ENCODE measurements at regions not wholly inside any gene's neighbourhood (a gene's known extent, or its start where the extent isn't known, plus 50 kb on each side); places are given as distances from the start of the nearest gene placed in this dataset.

DNA sequence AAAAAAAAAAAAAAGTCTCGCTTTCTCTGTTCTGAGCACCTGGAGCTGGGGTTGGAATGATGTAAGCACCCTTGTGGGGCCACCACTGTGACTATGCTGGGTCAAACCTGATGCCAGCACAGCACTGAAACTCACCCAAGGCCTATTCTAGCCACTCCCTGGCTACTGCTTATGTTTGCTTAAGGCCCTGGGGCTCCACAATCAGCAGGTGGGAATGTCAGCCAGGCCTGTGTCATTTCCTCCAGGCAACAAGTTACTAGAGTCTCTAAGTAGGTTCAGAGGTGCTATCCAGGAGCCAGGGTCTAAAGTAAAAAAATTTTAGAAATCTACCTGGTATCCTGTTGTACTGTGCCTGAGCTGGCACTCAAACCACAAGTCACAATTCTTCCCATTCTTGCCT lies 1306.8 kb downstream of the STIM2 start:
- no peaks in the 10 kb centered on the region for H3K36me3 ChIP-seq (ENCODE audit: control insufficient read depth, insufficient read depth, low read length)
- H3K4me3 ChIP-seq (ENCODE audit: low read depth in 2 of 2, low read length in 2 of 2), result no peak overlapping the region
- no TSS peak for BruUV-seq (replicated peaks)
- H3K4me1 ChIP-seq (ENCODE audit: control insufficient read depth, insufficient read depth, low read length), result no peaks in the 10 kb centered on the region
- POLR2A ChIA-PET, result no interaction called here
- H3K9me3 ChIP-seq (ENCODE audit: control insufficient read depth, insufficient read depth, low read depth, low read length), result no peaks in the 10 kb centered on the region
- no peaks in the 10 kb centered on the region for H3K27me3 ChIP-seq (ENCODE audit: control insufficient read depth, insufficient read depth, low read length)
- DNase-seq (ENCODE audit: low read depth, low spot score) (no peak), ATAC-seq (no peak)
- H3K27ac ChIP-seq (ENCODE audit: low read length), result no peak overlapping the region
- TF ChIP-seq TCF7L2 (IDR thresholded peaks at IDR 0.05; ENCODE audit: low read depth, low read length) (no peak), POLR2AphosphoS5 (IDR thresholded peaks at IDR 0.05; ENCODE audit: low read depth, low read length) (no peak), SIN3A (IDR thresholded peaks at IDR 0.05; ENCODE audit: borderline replicate concordance, insufficient read depth, low read depth, low read length) (no peak)
- TF ChIP-seq, protein P1, sequence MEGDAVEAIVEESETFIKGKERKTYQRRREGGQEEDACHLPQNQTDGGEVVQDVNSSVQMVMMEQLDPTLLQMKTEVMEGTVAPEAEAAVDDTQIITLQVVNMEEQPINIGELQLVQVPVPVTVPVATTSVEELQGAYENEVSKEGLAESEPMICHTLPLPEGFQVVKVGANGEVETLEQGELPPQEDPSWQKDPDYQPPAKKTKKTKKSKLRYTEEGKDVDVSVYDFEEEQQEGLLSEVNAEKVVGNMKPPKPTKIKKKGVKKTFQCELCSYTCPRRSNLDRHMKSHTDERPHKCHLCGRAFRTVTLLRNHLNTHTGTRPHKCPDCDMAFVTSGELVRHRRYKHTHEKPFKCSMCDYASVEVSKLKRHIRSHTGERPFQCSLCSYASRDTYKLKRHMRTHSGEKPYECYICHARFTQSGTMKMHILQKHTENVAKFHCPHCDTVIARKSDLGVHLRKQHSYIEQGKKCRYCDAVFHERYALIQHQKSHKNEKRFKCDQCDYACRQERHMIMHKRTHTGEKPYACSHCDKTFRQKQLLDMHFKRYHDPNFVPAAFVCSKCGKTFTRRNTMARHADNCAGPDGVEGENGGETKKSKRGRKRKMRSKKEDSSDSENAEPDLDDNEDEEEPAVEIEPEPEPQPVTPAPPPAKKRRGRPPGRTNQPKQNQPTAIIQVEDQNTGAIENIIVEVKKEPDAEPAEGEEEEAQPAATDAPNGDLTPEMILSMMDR (IDR thresholded peaks at IDR 0.05), result no peak
- TF ChIP-seq, protein P2, sequence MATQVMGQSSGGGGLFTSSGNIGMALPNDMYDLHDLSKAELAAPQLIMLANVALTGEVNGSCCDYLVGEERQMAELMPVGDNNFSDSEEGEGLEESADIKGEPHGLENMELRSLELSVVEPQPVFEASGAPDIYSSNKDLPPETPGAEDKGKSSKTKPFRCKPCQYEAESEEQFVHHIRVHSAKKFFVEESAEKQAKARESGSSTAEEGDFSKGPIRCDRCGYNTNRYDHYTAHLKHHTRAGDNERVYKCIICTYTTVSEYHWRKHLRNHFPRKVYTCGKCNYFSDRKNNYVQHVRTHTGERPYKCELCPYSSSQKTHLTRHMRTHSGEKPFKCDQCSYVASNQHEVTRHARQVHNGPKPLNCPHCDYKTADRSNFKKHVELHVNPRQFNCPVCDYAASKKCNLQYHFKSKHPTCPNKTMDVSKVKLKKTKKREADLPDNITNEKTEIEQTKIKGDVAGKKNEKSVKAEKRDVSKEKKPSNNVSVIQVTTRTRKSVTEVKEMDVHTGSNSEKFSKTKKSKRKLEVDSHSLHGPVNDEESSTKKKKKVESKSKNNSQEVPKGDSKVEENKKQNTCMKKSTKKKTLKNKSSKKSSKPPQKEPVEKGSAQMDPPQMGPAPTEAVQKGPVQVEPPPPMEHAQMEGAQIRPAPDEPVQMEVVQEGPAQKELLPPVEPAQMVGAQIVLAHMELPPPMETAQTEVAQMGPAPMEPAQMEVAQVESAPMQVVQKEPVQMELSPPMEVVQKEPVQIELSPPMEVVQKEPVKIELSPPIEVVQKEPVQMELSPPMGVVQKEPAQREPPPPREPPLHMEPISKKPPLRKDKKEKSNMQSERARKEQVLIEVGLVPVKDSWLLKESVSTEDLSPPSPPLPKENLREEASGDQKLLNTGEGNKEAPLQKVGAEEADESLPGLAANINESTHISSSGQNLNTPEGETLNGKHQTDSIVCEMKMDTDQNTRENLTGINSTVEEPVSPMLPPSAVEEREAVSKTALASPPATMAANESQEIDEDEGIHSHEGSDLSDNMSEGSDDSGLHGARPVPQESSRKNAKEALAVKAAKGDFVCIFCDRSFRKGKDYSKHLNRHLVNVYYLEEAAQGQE (IDR thresholded peaks at IDR 0.05; ENCODE audit: insufficient read depth in 1 of 2, low read depth in 2 of 2, low read length in 1 of 2), result no peak
- in situ Hi-C loops (cut with HindIII; ENCODE audit: low pct_unique_long_range_greater_than_20kb, low sequenced_read_pairs) (no loop called here), intact Hi-C loops (cut with micrococcal nuclease; ENCODE audit: unreplicated experiment) (no loop called here)
- CTCF ChIA-PET, result no interaction called here

DNA sequence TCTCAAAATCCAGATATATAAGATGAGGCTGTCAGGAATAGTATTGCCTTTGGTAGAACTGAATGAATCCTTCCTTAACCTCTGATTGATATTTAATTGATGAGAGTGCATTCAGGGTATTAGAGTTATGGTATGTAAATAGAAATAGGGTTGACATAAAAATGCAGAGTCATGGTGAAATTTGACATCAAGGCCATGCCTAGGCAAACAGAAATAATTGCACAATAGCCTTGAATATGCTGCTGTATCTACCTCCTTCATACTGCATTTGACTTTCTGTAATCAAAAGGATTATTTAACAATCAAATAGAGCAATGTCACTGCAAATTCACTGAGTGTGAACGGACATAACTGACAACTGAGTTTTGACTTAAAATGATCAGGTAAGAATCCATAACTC lies 1316.3 kb downstream of the STIM2 start:
- no peaks in the 10 kb centered on the region for H3K9me3 ChIP-seq (ENCODE audit: control insufficient read depth, insufficient read depth, low read depth, low read length)
- BruUV-seq (replicated peaks), result no TSS peak

DNA sequence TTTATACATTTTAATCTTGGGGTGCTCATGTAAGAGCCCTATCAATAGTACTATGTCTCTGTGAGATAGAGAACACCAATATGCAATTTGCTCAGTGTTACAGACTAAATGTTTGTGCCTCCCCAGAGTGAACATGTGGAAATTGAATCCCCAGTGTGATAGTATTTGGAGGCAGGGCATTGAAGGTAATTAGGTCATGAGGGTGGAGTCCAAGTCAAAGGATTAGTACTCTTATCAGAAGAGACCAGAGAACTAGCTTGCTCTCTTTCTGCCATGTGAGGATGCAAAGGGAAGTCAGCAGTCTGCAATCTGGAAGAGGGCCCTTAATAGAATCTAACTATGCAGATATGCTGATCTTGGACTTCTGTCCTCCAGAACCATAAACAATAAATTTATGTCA lies 1317.0 kb downstream of the STIM2 start:
- in situ Hi-C loops (cut with HindIII; ENCODE audit: low pct_unique_long_range_greater_than_20kb, low sequenced_read_pairs) (no loop called here), intact Hi-C loops (cut with micrococcal nuclease; ENCODE audit: unreplicated experiment) (no loop called here)
- H3K27ac ChIP-seq (ENCODE audit: low read length), result no peak overlapping the region
- H3K4me1 ChIP-seq (ENCODE audit: control insufficient read depth, insufficient read depth, low read length), result no peaks in the 10 kb centered on the region
- TF ChIP-seq, protein P1 (IDR thresholded peaks at IDR 0.05), result no peak
- TF ChIP-seq SIN3A (IDR thresholded peaks at IDR 0.05; ENCODE audit: borderline replicate concordance, insufficient read depth, low read depth, low read length) (no peak), POLR2AphosphoS5 (IDR thresholded peaks at IDR 0.05; ENCODE audit: low read depth, low read length) (no peak), TCF7L2 (IDR thresholded peaks at IDR 0.05; ENCODE audit: low read depth, low read length) (no peak)
- TF ChIP-seq, protein P2 (IDR thresholded peaks at IDR 0.05; ENCODE audit: insufficient read depth in 1 of 2, low read depth in 2 of 2, low read length in 1 of 2), result no peak
- no peaks in the 10 kb centered on the region for H3K36me3 ChIP-seq (ENCODE audit: control insufficient read depth, insufficient read depth, low read length)
- no peaks in the 10 kb centered on the region for H3K9me3 ChIP-seq (ENCODE audit: control insufficient read depth, insufficient read depth, low read depth, low read length)
- no peak for ATAC-seq
- CTCF ChIA-PET, result no interaction called here
- no peaks in the 10 kb centered on the region for H3K27me3 ChIP-seq (ENCODE audit: control insufficient read depth, insufficient read depth, low read length)
- H3K4me3 ChIP-seq (ENCODE audit: low read depth in 2 of 2, low read length in 2 of 2), result no peak overlapping the region
- no TSS peak for BruUV-seq (replicated peaks)
- POLR2A ChIA-PET, result no interaction called here
- no peak for DNase-seq (ENCODE audit: low read depth, low spot score)

More for the DNA sequence above, 1316.3 kb downstream of the STIM2 start:
- Histone ChIP-seq H3K4me3 (ENCODE audit: low read depth in 2 of 2, low read length in 2 of 2) (no peak overlapping the region), H3K36me3 (ENCODE audit: control insufficient read depth, insufficient read depth, low read length) (no peaks in the 10 kb centered on the region), H3K4me1 (ENCODE audit: control insufficient read depth, insufficient read depth, low read length) (no peaks in the 10 kb centered on the region), H3K27me3 (ENCODE audit: control insufficient read depth, insufficient read depth, low read length) (no peaks in the 10 kb centered on the region), H3K27ac (ENCODE audit: low read length) (no peak overlapping the region)
- ChIA-PET POLR2A (no interaction called here), CTCF (no interaction called here)
- in situ Hi-C loops (cut with HindIII; ENCODE audit: low pct_unique_long_range_greater_than_20kb, low sequenced_read_pairs), result no loop called here
- ATAC-seq (no peak), DNase-seq (ENCODE audit: low read depth, low spot score) (no peak)
- TF ChIP-seq SIN3A (IDR thresholded peaks at IDR 0.05; ENCODE audit: borderline replicate concordance, insufficient read depth, low read depth, low read length), result no peak
- intact Hi-C loops (cut with micrococcal nuclease; ENCODE audit: unreplicated experiment), result no loop called here

Data from Panc1 (cell line).